ENCODE measurements at regions not wholly inside any gene's neighbourhood (a gene's known extent, or its start where the extent isn't known, plus 50 kb on each side); places are given as distances from the start of the nearest gene placed in this dataset.

GRCh38 chr4:16289897-16290554, 63.8 kb upstream of the TAPT1 start:
- Histone ChIP-seq H3K9me1 (ENCODE audit: control insufficient read depth, extremely low read depth, insufficient read depth, low read length) (no peaks in the 10 kb centered on the region), H2AFZ (ENCODE audit: control insufficient read depth, low read length) (peak overlapping the region; percentile 36)
- peak; percentile 62 for FAIRE-seq

DNA sequence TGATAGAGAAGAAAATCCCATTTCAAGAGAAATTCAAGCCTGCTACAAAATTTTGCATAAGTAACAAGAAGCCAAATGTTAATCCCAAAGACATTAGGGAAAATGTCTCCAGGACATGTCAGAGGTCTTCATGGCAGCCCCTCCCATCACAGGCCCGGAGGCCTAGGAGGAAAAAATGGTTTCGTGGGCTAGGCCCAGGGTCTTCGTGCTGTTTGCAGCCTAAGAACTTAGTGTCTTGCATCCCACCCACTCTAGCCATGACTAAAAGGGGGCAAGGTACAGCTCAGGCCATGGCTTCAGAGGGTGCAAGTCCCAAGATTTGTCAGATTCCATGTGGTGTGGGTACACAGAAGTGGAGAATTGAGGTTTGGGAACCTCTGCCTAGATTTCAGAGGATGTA, 57.8 kb upstream of the TAPT1 start:
- Histone ChIP-seq H3K9me1 (ENCODE audit: control insufficient read depth, extremely low read depth, insufficient read depth, low read length) (no peaks in the 10 kb centered on the region), H3K9ac (ENCODE audit: control insufficient read depth, extremely low read depth, insufficient read depth, low read length) (no peak overlapping the region), H3K4me1 (ENCODE audit: control insufficient read depth, extremely low read depth, insufficient read depth, low read length) (no peaks in the 10 kb centered on the region), H4K20me1 (ENCODE audit: control insufficient read depth, extremely low read depth, insufficient read depth, low read length) (no peaks in the 10 kb centered on the region), H3K4me2 (ENCODE audit: control insufficient read depth, extremely low read depth, insufficient read depth, low read depth, low read length) (no peak overlapping the region), H3K4me3 (ENCODE audit: control insufficient read depth in 2 of 3, extremely low read depth in 1 of 3, insufficient read depth in 2 of 3, low read depth in 1 of 3, low read length in 3 of 3) (no peak overlapping the region), H3K27ac (ENCODE audit: control insufficient read depth, insufficient read depth, low read length) (no peak overlapping the region), H3K27me3 (ENCODE audit: control insufficient read depth, extremely low read depth, insufficient read depth, low read length) (no peaks in the 10 kb centered on the region), H2AFZ (ENCODE audit: control insufficient read depth, low read length) (no peak overlapping the region), H3K9me3 (ENCODE audit: control insufficient read depth, low read depth, low read length) (peaks cover 2% of the 10 kb centered on the region), H3K36me3 (ENCODE audit: control insufficient read depth in 2 of 2, extremely low read depth in 1 of 2, insufficient read depth in 2 of 2, low read length in 2 of 2) (no peaks in the 10 kb centered on the region), H3K79me2 (ENCODE audit: control insufficient read depth, insufficient read depth, low read length) (no peaks in the 10 kb centered on the region)
- DNase-seq (ENCODE audit: low read depth, low spot score), result no peak
- dilution Hi-C loops (cut with MboI; ENCODE audit: extremely low pct_ligation_motif_present, low sequenced_read_pairs), result no loop called here
- FAIRE-seq, result no peak
- no peak for TF ChIP-seq EZH2 (IDR thresholded peaks at IDR 0.05; ENCODE audit: low read length)
- TF ChIP-seq, protein P1, sequence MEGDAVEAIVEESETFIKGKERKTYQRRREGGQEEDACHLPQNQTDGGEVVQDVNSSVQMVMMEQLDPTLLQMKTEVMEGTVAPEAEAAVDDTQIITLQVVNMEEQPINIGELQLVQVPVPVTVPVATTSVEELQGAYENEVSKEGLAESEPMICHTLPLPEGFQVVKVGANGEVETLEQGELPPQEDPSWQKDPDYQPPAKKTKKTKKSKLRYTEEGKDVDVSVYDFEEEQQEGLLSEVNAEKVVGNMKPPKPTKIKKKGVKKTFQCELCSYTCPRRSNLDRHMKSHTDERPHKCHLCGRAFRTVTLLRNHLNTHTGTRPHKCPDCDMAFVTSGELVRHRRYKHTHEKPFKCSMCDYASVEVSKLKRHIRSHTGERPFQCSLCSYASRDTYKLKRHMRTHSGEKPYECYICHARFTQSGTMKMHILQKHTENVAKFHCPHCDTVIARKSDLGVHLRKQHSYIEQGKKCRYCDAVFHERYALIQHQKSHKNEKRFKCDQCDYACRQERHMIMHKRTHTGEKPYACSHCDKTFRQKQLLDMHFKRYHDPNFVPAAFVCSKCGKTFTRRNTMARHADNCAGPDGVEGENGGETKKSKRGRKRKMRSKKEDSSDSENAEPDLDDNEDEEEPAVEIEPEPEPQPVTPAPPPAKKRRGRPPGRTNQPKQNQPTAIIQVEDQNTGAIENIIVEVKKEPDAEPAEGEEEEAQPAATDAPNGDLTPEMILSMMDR (optimal IDR thresholded peaks at IDR 0.05 in 1 of 3, IDR thresholded peaks at IDR 0.05 in 1 of 3, conservative IDR thresholded peaks at IDR 0.05 in 1 of 3; ENCODE audit: extremely low read depth in 1 of 3, insufficient read depth in 2 of 3, low read length in 3 of 3), result no peak

More at GRCh38 chr4:16289897-16290554, 63.8 kb upstream of the TAPT1 start:
- no peak overlapping the region for H3K9ac ChIP-seq (ENCODE audit: control insufficient read depth, extremely low read depth, insufficient read depth, low read length)
- no peak overlapping the region for H3K4me3 ChIP-seq (ENCODE audit: control insufficient read depth in 2 of 3, extremely low read depth in 1 of 3, insufficient read depth in 2 of 3, low read depth in 1 of 3, low read length in 3 of 3)
- no peaks in the 10 kb centered on the region for H3K9me3 ChIP-seq (ENCODE audit: control insufficient read depth, low read depth, low read length)
- dilution Hi-C loops (cut with MboI; ENCODE audit: extremely low pct_ligation_motif_present, low sequenced_read_pairs), result no loop called here
- no peak overlapping the region for H3K4me2 ChIP-seq (ENCODE audit: control insufficient read depth, extremely low read depth, insufficient read depth, low read depth, low read length)
- H4K20me1 ChIP-seq (ENCODE audit: control insufficient read depth, extremely low read depth, insufficient read depth, low read length), result no peaks in the 10 kb centered on the region
- no peaks in the 10 kb centered on the region for H3K36me3 ChIP-seq (ENCODE audit: control insufficient read depth in 2 of 2, extremely low read depth in 1 of 2, insufficient read depth in 2 of 2, low read length in 2 of 2)
- no peaks in the 10 kb centered on the region for H3K27me3 ChIP-seq (ENCODE audit: control insufficient read depth, extremely low read depth, insufficient read depth, low read length)
- no peaks in the 10 kb centered on the region for H3K79me2 ChIP-seq (ENCODE audit: control insufficient read depth, insufficient read depth, low read length)
- no peak for DNase-seq (ENCODE audit: low read depth, low spot score)
- H3K27ac ChIP-seq (ENCODE audit: control insufficient read depth, insufficient read depth, low read length), result no peak overlapping the region
- H3K4me1 ChIP-seq (ENCODE audit: control insufficient read depth, extremely low read depth, insufficient read depth, low read length), result no peaks in the 10 kb centered on the region
- TF ChIP-seq EZH2 (IDR thresholded peaks at IDR 0.05; ENCODE audit: low read length), result no peak
- TF ChIP-seq, protein P1 (optimal IDR thresholded peaks at IDR 0.05 in 1 of 3, IDR thresholded peaks at IDR 0.05 in 1 of 3, conservative IDR thresholded peaks at IDR 0.05 in 1 of 3; ENCODE audit: extremely low read depth in 1 of 3, insufficient read depth in 2 of 3, low read length in 3 of 3), result peak in 2 of 3 experiments; percentile 43 to 48
